Ovary (tissue), 7 donors: ENCODE measurements at regions not wholly inside any gene's neighbourhood (a gene's known extent, or its start where the extent isn't known, plus 50 kb on each side); places are given as distances from the start of the nearest gene placed in this dataset.
"Not testable (repeated sequence)": the region's sequence is repeated elsewhere in the genome, so short reads cannot be mapped to it uniquely, and the experiment has no call there.

Experiments used
- DNase-seq, 5 donors: peaks; one replicate each; pipeline ENCODE4 v3.0.0-alpha.2; 2019 to 2020
- H3K27ac ChIP-seq, 2 donors: fragments of 200-600 bp; one replicate each; pipeline versions ENCODE4 v1.5.1 to v1.8.0; 2019 to 2022
- H3K27me3 ChIP-seq: fragments of 200-600 bp; one replicate; pipeline ENCODE4 v1.8.0; 2022
- H3K36me3 ChIP-seq: fragments of 200-600 bp; sonication (generic); one replicate; pipeline ENCODE4 v1.5.1; 2019
- H3K4me1 ChIP-seq: one replicate; pipeline ENCODE4 v1.8.1; 2013; ENCODE audit warnings: mild to moderate bottlenecking, moderate library complexity; ENCODE audit not compliant: insufficient read depth
- H3K4me3 ChIP-seq: fragments of 200-600 bp; sonication (generic); one replicate; pipeline ENCODE4 v1.5.1; 2017
- H3K9me3 ChIP-seq, 2 donors: fragments of 200-600 bp in 1 of 2; sonication (generic) in 1 of 2; one replicate each; pipeline versions ENCODE4 v1.5.1 to v1.8.1; 2013 to 2019; ENCODE audit warnings: mild to moderate bottlenecking in 1 of 2, moderate library complexity in 1 of 2
- CTCF ChIP-seq, 3 donors: fragments of 450-650 bp in 2 of 3; fragments of 200-600 bp in 1 of 3; IDR thresholded peaks; one replicate each; pipeline versions ENCODE4 v1.5.1 to v1.8.0; 2016 to 2022; ENCODE audit warnings: antibody characterized with exemption in 3 of 3, mild to moderate bottlenecking in 1 of 3
- EP300 ChIP-seq: sonication (generic); formaldehyde crosslinking; IDR thresholded peaks from one replicate; pipeline ENCODE4 v1.6.1; 2017; ENCODE audit warnings: antibody characterized with exemption
- POLR2A ChIP-seq: fragments of 450-650 bp; IDR thresholded peaks from one replicate; pipeline ENCODE4 v1.6.1; 2017; ENCODE audit warnings: antibody characterized with exemption, mild to moderate bottlenecking, moderate library complexity
- WGBS, 3 donors: extraction: QIAGEN DNeasy Blood & Tissue Kit in 1 of 3; methylation state at CpG; one replicate each; pipeline versions ENCODE4 v1.1.5 to v1.1.7; 2013 to 2017; 5-methylcytosine and 5-hydroxymethylcytosine counted together
- intact Hi-C, 4 donors: fragments of 100-400 bp; cut with DNase I; formaldehyde crosslinking; loops; one replicate each; pipeline versions ENCODE4 v1.11.0 to v1.15.1; 2022 to 2023
- donor health status: DM: no; HTN: no; CAD: no; lungs with moderate emphysema.
- donor health status: DM: no; HTN: no; CAD: no.
- donor health status: Bipolar disorder and iron deficiency.
- donor health status: DM: no; HTN: no; CAD: no.
- donor health status: DM: yes; HTN: yes; CAD: no.

- intact Hi-C loops, result no loop called here
- DNase-seq, result no peak
- Histone ChIP-seq H3K9me3 (no peaks in the 10 kb centered on the region), H3K4me3 (no peak overlapping the region), H3K27ac (no peak overlapping the region), H3K36me3 (no peaks in the 10 kb centered on the region), H3K4me1 (no peaks in the 10 kb centered on the region), H3K27me3 (no peaks in the 10 kb centered on the region)
- TF ChIP-seq EP300, result no peak
- no peak for TF ChIP-seq CTCF (IDR thresholded peaks at IDR 0.05)
- no peak for TF ChIP-seq POLR2A
- 57 to 62% (median 57%) methylated on average over 3 of the region's 3 CpGs for WGBS, 3 donors
Observed at GRCh38 chr4:72665171-72665968, 96.3 kb upstream of the ADAMTS3 start.

GRCh38 chr4:72663828-72664227 lies 94.8 kb upstream of the ADAMTS3 start:
- no peak overlapping the region for H3K27ac ChIP-seq
- no peaks in the 10 kb centered on the region for H3K36me3 ChIP-seq
- TF ChIP-seq EP300 (no peak), CTCF (IDR thresholded peaks at IDR 0.05) (no peak), POLR2A (no peak)
- 68 to 72% (median 70%) methylated on average over 4 of the region's 4 CpGs for WGBS, 3 donors
- DNase-seq, result no peak
- H3K27me3 ChIP-seq, result no peaks in the 10 kb centered on the region
- intact Hi-C loops, result no loop called here
- no peaks in the 10 kb centered on the region for H3K9me3 ChIP-seq
- H3K4me3 ChIP-seq, result no peak overlapping the region
- no peaks in the 10 kb centered on the region for H3K4me1 ChIP-seq

- H3K4me1 ChIP-seq, result no peaks in the 10 kb centered on the region
- TF ChIP-seq EP300, result no peak
- no peak for TF ChIP-seq CTCF (IDR thresholded peaks at IDR 0.05)
- no peak for TF ChIP-seq POLR2A
- H3K27me3 ChIP-seq, result no peaks in the 10 kb centered on the region
- DNase-seq, result no peak
- H3K27ac ChIP-seq, result no peak overlapping the region
- 69 to 84% (median 70%) methylated on average over 1 of the region's 1 CpG for WGBS, 3 donors
- H3K36me3 ChIP-seq, result no peaks in the 10 kb centered on the region
- no peak overlapping the region for H3K4me3 ChIP-seq
- intact Hi-C loops, result no loop called here
- H3K9me3 ChIP-seq, result no peaks in the 10 kb centered on the region
Observed at GRCh38 chr4:72661830-72662229, 92.8 kb upstream of the ADAMTS3 start.

- WGBS, 3 donors, result 87 to 92% (median 89%) methylated on average over 2 of the region's 2 CpGs
Observed at GRCh38 chr4:72641611-72642010, 72.6 kb upstream of the ADAMTS3 start.

GRCh38 chr4:72636866-72637265 lies 67.8 kb upstream of the ADAMTS3 start:
- H3K27ac ChIP-seq, intact Hi-C loops, H3K4me1 ChIP-seq, H3K4me3 ChIP-seq, DNase-seq, H3K27me3 ChIP-seq, H3K9me3 ChIP-seq, H3K36me3 ChIP-seq: not testable (repeated sequence)
- 89 to 90% (median 90%) methylated on average over 10 of the region's 10 CpGs for WGBS, 3 donors

More at GRCh38 chr4:72641611-72642010, 72.6 kb upstream of the ADAMTS3 start:
- no peak for DNase-seq
- Histone ChIP-seq H3K9me3 (no peaks in the 10 kb centered on the region), H3K4me1 (no peaks in the 10 kb centered on the region), H3K4me3 (no peak overlapping the region), H3K27me3 (no peaks in the 10 kb centered on the region), H3K27ac (no peak overlapping the region), H3K36me3 (no peaks in the 10 kb centered on the region)
- no peak for TF ChIP-seq CTCF (IDR thresholded peaks at IDR 0.05)
- no peak for TF ChIP-seq EP300
- no peak for TF ChIP-seq POLR2A
- intact Hi-C loops, result no loop called here

GRCh38 chr4:72635931-72636330 lies 66.9 kb upstream of the ADAMTS3 start:
- H3K27me3 ChIP-seq, H3K4me3 ChIP-seq, H3K27ac ChIP-seq, H3K36me3 ChIP-seq, H3K9me3 ChIP-seq, H3K4me1 ChIP-seq, DNase-seq, intact Hi-C loops: not testable (repeated sequence)
- WGBS, 3 donors, result 89 to 94% (median 90%) methylated on average over 6 of the region's 6 CpGs

GRCh38 chr4:72632253-72632652 lies 63.2 kb upstream of the ADAMTS3 start:
- H3K4me1 ChIP-seq, intact Hi-C loops, H3K36me3 ChIP-seq, H3K27me3 ChIP-seq, H3K9me3 ChIP-seq, H3K4me3 ChIP-seq, DNase-seq, H3K27ac ChIP-seq: not testable (repeated sequence)
- WGBS, 3 donors, result 78 to 87% (median 84%) methylated on average over 7 of the region's 7 CpGs
